SK-N-SH (cell line): ENCODE measurements at regions not wholly inside any gene's neighbourhood (a gene's known extent, or its start where the extent isn't known, plus 50 kb on each side); places are given as distances from the start of the nearest gene placed in this dataset.

Experiments used
- CTCF ChIA-PET: fragments of 300-600, 350-600 bp; formaldehyde crosslinking; extraction: SDS; loops from one replicate; lab custom pipeline; 2021; lab: Yijun Ruan, JAX
- POLR2A ChIA-PET: fragments of 350-600 bp; sonication (Branson Sonifier 250); formaldehyde crosslinking; extraction: SDS; loops from one replicate; lab custom pipeline; 2020; ENCODE audit warnings: antibody characterized with exemption, inconsistent platforms; lab: Yijun Ruan, JAX
- DNase-seq: peaks from one replicate; pipeline ENCODE4 v3.0.0; 2012
- H2AFZ ChIP-seq: fragments of 200-600 bp; sonication (generic); 2 replicates; pipeline ENCODE4 v1.8.1; 2016; ENCODE audit warnings: antibody characterized with exemption, mild to moderate bottlenecking, low read depth
- H3F3A ChIP-seq: fragments of 200-600 bp; sonication (generic); replicated peaks from 2 replicates; pipeline ENCODE3; 2016; ENCODE audit warnings: antibody characterized with exemption, mild to moderate bottlenecking; ENCODE audit not compliant: insufficient read depth
- H3K27ac ChIP-seq, 2 experiments: fragments of 200-500 bp in 1 of 2; fragments of 200-600 bp in 1 of 2; sonication (Bioruptor generic) in 1 of 2; sonication (generic), shearing (Covaris generic) in 1 of 2; 2 replicates each; pipeline versions ENCODE4 v1.5.1 to v1.6.1; 2014 to 2016; ENCODE audit warnings: low read depth in 2 of 2, inconsistent platforms in 1 of 2, low read length in 1 of 2, mild to moderate bottlenecking in 1 of 2, mixed read lengths in 1 of 2
- H3K27me3 ChIP-seq: fragments of 200-600 bp; sonication (generic), shearing (Covaris generic); 2 replicates; pipeline ENCODE4 v1.6.1; 2016; ENCODE audit warnings: mixed run types; ENCODE audit not compliant: insufficient read depth
- H3K36me3 ChIP-seq, 2 experiments: fragments of 200-500 bp in 1 of 2; fragments of 200-600 bp in 1 of 2; sonication (Bioruptor generic) in 1 of 2; sonication (generic) in 1 of 2; replicated peaks in 1 of 2; 2 replicates each; pipeline versions ENCODE3 to v1.5.1; 2014 to 2016; ENCODE audit warnings: low read length in 1 of 2, mild to moderate bottlenecking in 1 of 2; ENCODE audit not compliant: insufficient read depth in 2 of 2, control insufficient read depth in 1 of 2
- H3K4me1 ChIP-seq, 2 experiments: fragments of 200-500 bp in 1 of 2; fragments of 200-600 bp in 1 of 2; sonication (Bioruptor generic) in 1 of 2; sonication (generic), shearing (Covaris generic) in 1 of 2; 2 replicates each; pipeline versions ENCODE4 v1.5.1 to v1.6.1; 2014 to 2016; ENCODE audit warnings: low read depth in 1 of 2, low read length in 1 of 2, mixed run types in 1 of 2; ENCODE audit not compliant: insufficient read depth in 2 of 2, control insufficient read depth in 1 of 2
- H3K4me2 ChIP-seq: fragments of 200-600 bp; sonication (generic), shearing (Covaris generic); 2 replicates; pipeline ENCODE4 v1.6.1; 2017; ENCODE audit warnings: mixed run types
- H3K4me3 ChIP-seq, 2 experiments: fragments of 200-500 bp in 1 of 2; fragments of 200-600 bp in 1 of 2; sonication (Bioruptor generic) in 1 of 2; sonication (generic), shearing (Covaris generic) in 1 of 2; 2 replicates each; pipeline versions ENCODE4 v1.5.1 to v1.8.1; 2014 to 2016; ENCODE audit warnings: low read depth in 2 of 2, inconsistent platforms in 1 of 2, low read length in 1 of 2, mild to moderate bottlenecking in 1 of 2, mixed read lengths in 1 of 2, moderate library complexity in 1 of 2
- H3K79me2 ChIP-seq: fragments of 200-600 bp; sonication (generic); 2 replicates; pipeline ENCODE4 v1.8.1; 2017; ENCODE audit warnings: mild to moderate bottlenecking; ENCODE audit not compliant: insufficient read depth
- H3K9ac ChIP-seq: fragments of 200-600 bp; sonication (generic); 2 replicates; pipeline ENCODE4 v1.6.1; 2017; ENCODE audit warnings: mixed run types
- H3K9me2 ChIP-seq: fragments of 200-600 bp; sonication (generic); 2 replicates; pipeline ENCODE4 v1.6.1; 2017; ENCODE audit warnings: mixed run types
- H3K9me3 ChIP-seq: fragments of 200-600 bp; sonication (generic); 2 replicates; pipeline ENCODE4 v1.6.1; 2017; ENCODE audit warnings: mixed run types, mild to moderate bottlenecking, moderate library complexity
- H4K20me1 ChIP-seq: fragments of 200-600 bp; sonication (generic); 2 replicates; pipeline ENCODE4 v1.6.1; 2017; ENCODE audit warnings: mild to moderate bottlenecking, mixed run types; ENCODE audit not compliant: insufficient read depth
- CHD2 ChIP-seq: fragments of 150-350 bp; IDR thresholded peaks from 2 replicates; pipeline ENCODE4 v1.6.1; 2018; ENCODE audit warnings: low read length; ENCODE audit not compliant: partially characterized antibody
- ELF1 ChIP-seq: IDR thresholded peaks from 2 replicates; pipeline ENCODE4 v1.4.0; 2012
- EZH2phosphoT487 ChIP-seq: fragments of 200-600 bp; sonication (generic); IDR thresholded peaks from 2 replicates; pipeline ENCODE4 v1.6.1; 2017; ENCODE audit warnings: low read depth, mixed run types, mild to moderate bottlenecking, antibody characterized with exemption, moderate library complexity, borderline replicate concordance
- FOXM1 ChIP-seq: IDR thresholded peaks from 2 replicates; pipeline ENCODE4 v1.4.0; 2012; ENCODE audit warnings: low read depth, mild to moderate bottlenecking
- GABPA ChIP-seq: IDR thresholded peaks from 2 replicates; pipeline ENCODE4 v1.4.0; 2012; ENCODE audit warnings: low read depth, mild to moderate bottlenecking
- GATA2 ChIP-seq: sonication (generic); formaldehyde crosslinking; IDR thresholded peaks from 2 replicates; pipeline ENCODE4 v1.5.0; 2020; ENCODE audit warnings: mild to moderate bottlenecking, missing genetic modification reagents
- JUND ChIP-seq: IDR thresholded peaks from 2 replicates; pipeline ENCODE4 v1.4.0; 2012
- MXI1 ChIP-seq: IDR thresholded peaks from 2 replicates; pipeline ENCODE4 v1.6.1; 2012; ENCODE audit warnings: mild to moderate bottlenecking, low read depth, low read length, improper control_type of control experiment
- NFIC ChIP-seq: IDR thresholded peaks from 2 replicates; pipeline ENCODE4 v1.4.0; 2012; ENCODE audit warnings: borderline replicate concordance
- NRF1 ChIP-seq: IDR thresholded peaks from 2 replicates; pipeline ENCODE4 v1.6.1; 2012; ENCODE audit warnings: low read depth, mild to moderate bottlenecking, low read length
- RFX5 ChIP-seq: IDR thresholded peaks from 2 replicates; pipeline ENCODE4 v1.6.1; 2012; ENCODE audit warnings: mild to moderate bottlenecking, improper control_type of control experiment, low read length
- SIN3A ChIP-seq: IDR thresholded peaks from 2 replicates; pipeline ENCODE4 v1.6.1; 2012; ENCODE audit warnings: low read depth, mild to moderate bottlenecking, low read length, moderate library complexity, borderline replicate concordance
- SMC3 ChIP-seq: IDR thresholded peaks from 2 replicates; pipeline ENCODE4 v1.6.1; 2012; ENCODE audit warnings: low read depth, low read length, improper control_type of control experiment
- TAF1 ChIP-seq: IDR thresholded peaks from 2 replicates; pipeline ENCODE4 v1.6.1; 2012; ENCODE audit warnings: low read depth, mild to moderate bottlenecking, low read length, moderate library complexity, borderline replicate concordance
- TF ChIP-seq, protein P1 (sequence below): IDR thresholded peaks from 2 replicates; pipeline ENCODE4 v1.6.1; 2012; ENCODE audit warnings: mild to moderate bottlenecking, low read depth, low read length, moderate library complexity
- TF ChIP-seq, protein P2 (sequence below): IDR thresholded peaks from 2 replicates; pipeline ENCODE4 v1.4.0; 2012; ENCODE audit warnings: low read depth, borderline replicate concordance
- TF ChIP-seq, protein P3 (sequence below): IDR thresholded peaks from 2 replicates; pipeline ENCODE4 v1.4.0; 2012; ENCODE audit warnings: low read depth, borderline replicate concordance

DNA sequence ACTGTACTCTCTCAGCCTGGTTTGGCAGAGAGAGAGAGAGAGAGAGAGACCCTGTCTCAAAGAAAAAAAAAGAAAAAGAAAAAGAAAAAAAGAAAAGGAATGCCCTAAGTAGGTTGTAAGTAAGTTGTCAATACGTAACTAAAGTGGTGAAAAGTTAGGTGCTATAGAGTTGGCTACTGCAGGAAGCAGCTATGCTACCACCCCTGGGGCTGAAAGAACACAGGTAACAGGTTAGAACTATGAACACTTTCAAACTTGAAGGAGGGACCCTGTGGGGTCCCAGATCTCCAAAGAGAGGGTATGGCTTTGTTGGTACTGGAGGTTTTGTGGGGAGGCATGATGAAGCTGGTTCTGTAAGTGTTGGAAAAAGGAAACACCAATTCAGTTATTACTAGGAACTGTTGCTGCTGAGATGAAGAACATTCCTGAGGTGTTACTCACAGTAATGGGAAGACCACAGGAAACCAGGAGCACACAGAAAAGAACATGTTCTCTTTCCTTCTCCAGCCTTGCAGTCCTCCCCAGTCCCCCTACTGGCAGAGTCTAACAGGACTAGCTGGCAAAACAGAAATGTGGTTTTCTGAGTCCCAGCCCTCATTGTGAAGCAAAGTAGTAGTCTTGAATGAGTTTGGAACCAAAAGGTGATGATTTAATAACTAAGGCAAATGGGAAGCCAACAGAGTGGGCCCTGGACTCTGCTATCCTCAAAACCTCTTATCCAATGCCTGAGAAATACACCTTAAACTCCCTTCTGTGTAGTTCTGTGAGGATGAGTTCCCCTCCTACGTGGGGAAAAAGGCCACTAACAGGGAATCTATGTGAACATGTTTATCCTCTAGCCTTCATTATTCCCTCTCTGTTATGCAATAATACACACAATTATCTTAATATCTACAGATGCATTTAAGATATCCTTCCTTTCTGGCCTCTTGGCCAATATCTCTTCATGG lies 427.0 kb upstream of the DDI1 start (continued):
- TF ChIP-seq, protein P1, sequence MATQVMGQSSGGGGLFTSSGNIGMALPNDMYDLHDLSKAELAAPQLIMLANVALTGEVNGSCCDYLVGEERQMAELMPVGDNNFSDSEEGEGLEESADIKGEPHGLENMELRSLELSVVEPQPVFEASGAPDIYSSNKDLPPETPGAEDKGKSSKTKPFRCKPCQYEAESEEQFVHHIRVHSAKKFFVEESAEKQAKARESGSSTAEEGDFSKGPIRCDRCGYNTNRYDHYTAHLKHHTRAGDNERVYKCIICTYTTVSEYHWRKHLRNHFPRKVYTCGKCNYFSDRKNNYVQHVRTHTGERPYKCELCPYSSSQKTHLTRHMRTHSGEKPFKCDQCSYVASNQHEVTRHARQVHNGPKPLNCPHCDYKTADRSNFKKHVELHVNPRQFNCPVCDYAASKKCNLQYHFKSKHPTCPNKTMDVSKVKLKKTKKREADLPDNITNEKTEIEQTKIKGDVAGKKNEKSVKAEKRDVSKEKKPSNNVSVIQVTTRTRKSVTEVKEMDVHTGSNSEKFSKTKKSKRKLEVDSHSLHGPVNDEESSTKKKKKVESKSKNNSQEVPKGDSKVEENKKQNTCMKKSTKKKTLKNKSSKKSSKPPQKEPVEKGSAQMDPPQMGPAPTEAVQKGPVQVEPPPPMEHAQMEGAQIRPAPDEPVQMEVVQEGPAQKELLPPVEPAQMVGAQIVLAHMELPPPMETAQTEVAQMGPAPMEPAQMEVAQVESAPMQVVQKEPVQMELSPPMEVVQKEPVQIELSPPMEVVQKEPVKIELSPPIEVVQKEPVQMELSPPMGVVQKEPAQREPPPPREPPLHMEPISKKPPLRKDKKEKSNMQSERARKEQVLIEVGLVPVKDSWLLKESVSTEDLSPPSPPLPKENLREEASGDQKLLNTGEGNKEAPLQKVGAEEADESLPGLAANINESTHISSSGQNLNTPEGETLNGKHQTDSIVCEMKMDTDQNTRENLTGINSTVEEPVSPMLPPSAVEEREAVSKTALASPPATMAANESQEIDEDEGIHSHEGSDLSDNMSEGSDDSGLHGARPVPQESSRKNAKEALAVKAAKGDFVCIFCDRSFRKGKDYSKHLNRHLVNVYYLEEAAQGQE = no peak
- TF ChIP-seq NFIC (no peak; the same call in 1 of the 2 replicates), MXI1 (no peak), NRF1 (no peak), TAF1 (no peak)
- TF ChIP-seq, protein P2, sequence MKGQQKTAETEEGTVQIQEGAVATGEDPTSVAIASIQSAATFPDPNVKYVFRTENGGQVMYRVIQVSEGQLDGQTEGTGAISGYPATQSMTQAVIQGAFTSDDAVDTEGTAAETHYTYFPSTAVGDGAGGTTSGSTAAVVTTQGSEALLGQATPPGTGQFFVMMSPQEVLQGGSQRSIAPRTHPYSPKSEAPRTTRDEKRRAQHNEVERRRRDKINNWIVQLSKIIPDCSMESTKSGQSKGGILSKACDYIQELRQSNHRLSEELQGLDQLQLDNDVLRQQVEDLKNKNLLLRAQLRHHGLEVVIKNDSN = no peak

DNA sequence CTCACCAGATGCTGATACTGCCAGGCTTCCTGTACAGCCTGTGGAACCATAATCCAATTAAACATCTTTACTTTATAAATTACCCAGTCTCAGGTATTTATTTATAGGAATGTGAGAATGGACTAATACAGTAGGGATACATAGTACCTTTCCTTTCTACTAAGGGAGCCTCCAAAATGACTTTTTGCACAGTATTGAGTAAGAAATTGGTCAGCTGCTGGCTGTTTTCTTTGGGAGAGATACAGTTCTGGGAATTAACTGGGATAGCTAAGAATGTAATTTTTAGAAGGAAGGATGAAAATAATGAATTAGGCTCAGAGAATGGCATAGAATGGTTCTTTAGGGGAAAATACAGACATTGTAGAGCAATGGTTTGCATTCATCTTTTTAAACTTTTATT lies 426.0 kb upstream of the DDI1 start:
- CTCF ChIA-PET = interaction anchor here (1.1 kb wide), 1 partner anchor 12 kb away, joined by 3 read pairs; no protein-coding TSS in a partner anchor
- POLR2A ChIA-PET = no interaction called here
- no peak overlapping the region for H3K4me2 ChIP-seq
- no peaks in the 10 kb centered on the region for H3K9me3 ChIP-seq
- no peaks in the 10 kb centered on the region for H3K27me3 ChIP-seq
- peaks cover 0 to 5% of the 10 kb centered on the region in 2 experiments; a peak in 1 of 4 replicates for H3K4me1 ChIP-seq
- no peaks in the 10 kb centered on the region for H3K9me2 ChIP-seq
- no peaks in the 10 kb centered on the region for H3F3A ChIP-seq
- H3K36me3 ChIP-seq = no peaks in the 10 kb centered on the region
- H3K4me3 ChIP-seq = no peak overlapping the region
- no peak overlapping the region for H3K27ac ChIP-seq
- H4K20me1 ChIP-seq = no peaks in the 10 kb centered on the region
- no peaks in the 10 kb centered on the region for H3K79me2 ChIP-seq
- no peak overlapping the region for H2AFZ ChIP-seq
- DNase-seq = no peak
- no peak for TF ChIP-seq FOXM1
- no peak for TF ChIP-seq SIN3A
- TF ChIP-seq GABPA = no peak
- TF ChIP-seq ELF1 = no peak
- no peak for TF ChIP-seq SMC3
- TF ChIP-seq JUND = no peak
- TF ChIP-seq, protein P3, sequence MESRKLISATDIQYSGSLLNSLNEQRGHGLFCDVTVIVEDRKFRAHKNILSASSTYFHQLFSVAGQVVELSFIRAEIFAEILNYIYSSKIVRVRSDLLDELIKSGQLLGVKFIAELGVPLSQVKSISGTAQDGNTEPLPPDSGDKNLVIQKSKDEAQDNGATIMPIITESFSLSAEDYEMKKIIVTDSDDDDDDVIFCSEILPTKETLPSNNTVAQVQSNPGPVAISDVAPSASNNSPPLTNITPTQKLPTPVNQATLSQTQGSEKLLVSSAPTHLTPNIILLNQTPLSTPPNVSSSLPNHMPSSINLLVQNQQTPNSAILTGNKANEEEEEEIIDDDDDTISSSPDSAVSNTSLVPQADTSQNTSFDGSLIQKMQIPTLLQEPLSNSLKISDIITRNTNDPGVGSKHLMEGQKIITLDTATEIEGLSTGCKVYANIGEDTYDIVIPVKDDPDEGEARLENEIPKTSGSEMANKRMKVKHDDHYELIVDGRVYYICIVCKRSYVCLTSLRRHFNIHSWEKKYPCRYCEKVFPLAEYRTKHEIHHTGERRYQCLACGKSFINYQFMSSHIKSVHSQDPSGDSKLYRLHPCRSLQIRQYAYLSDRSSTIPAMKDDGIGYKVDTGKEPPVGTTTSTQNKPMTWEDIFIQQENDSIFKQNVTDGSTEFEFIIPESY = no peak
- TF ChIP-seq EZH2phosphoT487 = no peak
- no peak for TF ChIP-seq RFX5
- TF ChIP-seq CHD2 = no peak
- TF ChIP-seq GATA2 (CRISPR knock-in tag) = no peak
- TF ChIP-seq, protein P1 = no peak
- TF ChIP-seq, all 33 proteins: peak for 0
- H3K9ac ChIP-seq = no peak overlapping the region
